ENCODE measurements at regions not wholly inside any gene's neighbourhood (a gene's known extent, or its start where the extent isn't known, plus 50 kb on each side); places are given as distances from the start of the nearest gene placed in this dataset.

GRCh38 chr1:201737352-201738060, 91.5 kb upstream of the IPO9 start:
- H4K20me1 ChIP-seq (replicated peaks; ENCODE audit: insufficient read depth) = peaks cover 10% of the 10 kb centered on the region

More at GRCh38 chr1:201737352-201738060, 91.5 kb upstream of the IPO9 start:
- 0 out of 2 replicates have a peak overlapping the region, but pooled peaks have one; percentile 9 for H3K4me3 ChIP-seq
- H3K9me2 ChIP-seq (ENCODE audit: insufficient read depth) = no peaks in the 10 kb centered on the region
- peak overlapping the region; percentile 85 for H3K27ac Mint-ChIP-seq
- H3K9me3 Mint-ChIP-seq = no peaks in the 10 kb centered on the region
- DNase-seq (ENCODE audit: low spot score) = peak; percentile 80
- peaks cover 53% of the 10 kb centered on the region for H3K4me1 ChIP-seq (ENCODE audit: insufficient read depth)
- peaks cover 60% of the 10 kb centered on the region for H3K4me1 Mint-ChIP-seq
- H3K27me3 Mint-ChIP-seq (ENCODE audit: insufficient read depth, low read depth, poor library complexity) = peaks cover 17% of the 10 kb centered on the region
- peak; percentile 76 for TF ChIP-seq ZNF462 (CRISPR knock-in tag; IDR thresholded peaks at IDR 0.05)
- 0 out of 2 replicates have a peak, but pooled peaks have one; percentile 4 for TF ChIP-seq CREB1 (CRISPR knock-in tag; IDR thresholded peaks at IDR 0.05; ENCODE audit: low read depth)
- TF ChIP-seq EZH2phosphoT487 (IDR thresholded peaks at IDR 0.05; ENCODE audit: unreplicated experiment) = no peak
- TF ChIP-seq, protein P1, sequence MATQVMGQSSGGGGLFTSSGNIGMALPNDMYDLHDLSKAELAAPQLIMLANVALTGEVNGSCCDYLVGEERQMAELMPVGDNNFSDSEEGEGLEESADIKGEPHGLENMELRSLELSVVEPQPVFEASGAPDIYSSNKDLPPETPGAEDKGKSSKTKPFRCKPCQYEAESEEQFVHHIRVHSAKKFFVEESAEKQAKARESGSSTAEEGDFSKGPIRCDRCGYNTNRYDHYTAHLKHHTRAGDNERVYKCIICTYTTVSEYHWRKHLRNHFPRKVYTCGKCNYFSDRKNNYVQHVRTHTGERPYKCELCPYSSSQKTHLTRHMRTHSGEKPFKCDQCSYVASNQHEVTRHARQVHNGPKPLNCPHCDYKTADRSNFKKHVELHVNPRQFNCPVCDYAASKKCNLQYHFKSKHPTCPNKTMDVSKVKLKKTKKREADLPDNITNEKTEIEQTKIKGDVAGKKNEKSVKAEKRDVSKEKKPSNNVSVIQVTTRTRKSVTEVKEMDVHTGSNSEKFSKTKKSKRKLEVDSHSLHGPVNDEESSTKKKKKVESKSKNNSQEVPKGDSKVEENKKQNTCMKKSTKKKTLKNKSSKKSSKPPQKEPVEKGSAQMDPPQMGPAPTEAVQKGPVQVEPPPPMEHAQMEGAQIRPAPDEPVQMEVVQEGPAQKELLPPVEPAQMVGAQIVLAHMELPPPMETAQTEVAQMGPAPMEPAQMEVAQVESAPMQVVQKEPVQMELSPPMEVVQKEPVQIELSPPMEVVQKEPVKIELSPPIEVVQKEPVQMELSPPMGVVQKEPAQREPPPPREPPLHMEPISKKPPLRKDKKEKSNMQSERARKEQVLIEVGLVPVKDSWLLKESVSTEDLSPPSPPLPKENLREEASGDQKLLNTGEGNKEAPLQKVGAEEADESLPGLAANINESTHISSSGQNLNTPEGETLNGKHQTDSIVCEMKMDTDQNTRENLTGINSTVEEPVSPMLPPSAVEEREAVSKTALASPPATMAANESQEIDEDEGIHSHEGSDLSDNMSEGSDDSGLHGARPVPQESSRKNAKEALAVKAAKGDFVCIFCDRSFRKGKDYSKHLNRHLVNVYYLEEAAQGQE (IDR thresholded peaks at IDR 0.05; ENCODE audit: unreplicated experiment) = no peak
- no peaks in the 10 kb centered on the region for H3K36me3 Mint-ChIP-seq (ENCODE audit: low read depth)
- H3K4me3 Mint-ChIP-seq = peak overlapping the region; percentile 93
- ATAC-seq = peak; percentile 35
- no peaks in the 10 kb centered on the region; the same call in 1 of the 2 replicates for H3K27me3 ChIP-seq (ENCODE audit: insufficient read depth)
- peaks cover 16% of the 10 kb centered on the region for H3K79me2 ChIP-seq (replicated peaks; ENCODE audit: insufficient read depth)
- peak overlapping the region; percentile 98 for H3K4me2 ChIP-seq
- no peaks in the 10 kb centered on the region for H3K36me3 ChIP-seq (ENCODE audit: insufficient read depth)
- no peak overlapping the region for H2AFZ ChIP-seq
- 0 out of 2 replicates have a peak, but pooled peaks cover 6% of the 10 kb centered on the region for H3F3A ChIP-seq (replicated peaks; ENCODE audit: low read depth)
- 0 out of 2 replicates have a peak overlapping the region, but pooled peaks have one; percentile 50 for H3K27ac ChIP-seq (ENCODE audit: low read depth)
